HCT116 (cell line): ENCODE measurements at regions not wholly inside any gene's neighbourhood (a gene's known extent, or its start where the extent isn't known, plus 50 kb on each side); places are given as distances from the start of the nearest gene placed in this dataset.

ENCODE experiments used
- ATAC-seq: fragments of 200-7000 bp; cut with Tn5 transposase; 2 replicates; pipeline ENCODE4 v1.9.1; 2020; ENCODE audit warnings: mild to moderate bottlenecking, moderate library complexity
- BruUV-seq: library from RNA; stranded (reverse); fragments of 400-500 nt; replicated peaks from 2 replicates; lab custom pipeline; 2021; lab: Mats Ljungman, UMichigan
- CTCF ChIA-PET: fragments of 300-600 bp; sonication (Branson Sonifier 250); formaldehyde crosslinking; loops from one replicate; lab custom pipeline; 2021; ENCODE audit warnings: antibody characterized with exemption; lab: Charles Lee
- POLR2A ChIA-PET: fragments of 300-600, 350-600 bp; sonication (Branson Sonifier 250); formaldehyde crosslinking; loops from one replicate; lab custom pipeline; 2021; ENCODE audit warnings: antibody characterized with exemption; lab: Charles Lee
- RAD21 ChIA-PET, 2 experiments: fragments of 300-600 bp; sonication (Branson Sonifier 250); formaldehyde crosslinking; loops; one replicate each; lab custom pipeline; 2023; ENCODE audit warnings: low total read pairs in 2 of 2; ENCODE audit not compliant: uncharacterized antibody in 2 of 2, unreplicated experiment in 2 of 2, low non-redundant PET in 1 of 2; lab: Charles Lee
- DNase-seq: peaks from one replicate; pipeline ENCODE4 v3.0.0-alpha.2; 2010; ENCODE audit warnings: low read depth, low spot score
- H2AFZ ChIP-seq: fragments of 200-600 bp; shearing (Covaris generic), sonication (generic); 2 replicates; pipeline ENCODE4 v1.6.1; 2017; ENCODE audit warnings: low read depth, mixed run types, mixed read lengths, antibody characterized with exemption, low read length; ENCODE audit not compliant: poor library complexity, severe bottlenecking
- H3K27ac ChIP-seq: 2 replicates; pipeline ENCODE4 v1.5.1; 2012; ENCODE audit warnings: low read depth, low read length
- H3K27me3 ChIP-seq: fragments of 200-600 bp; sonication (generic); 2 replicates; pipeline ENCODE4 v1.6.1; 2016; ENCODE audit warnings: mixed run types, low read length, mixed read lengths; ENCODE audit not compliant: insufficient read depth
- H3K36me3 ChIP-seq, 2 experiments: fragments of 200-500 bp in 1 of 2; fragments of 200-600 bp in 1 of 2; sonication (Bioruptor generic) in 1 of 2; sonication (generic) in 1 of 2; 2 replicates each; pipeline versions ENCODE4 v1.5.1 to v1.6.1; 2014 to 2016; ENCODE audit warnings: low read length in 2 of 2, inconsistent platforms in 1 of 2, mixed read lengths in 1 of 2, mixed run types in 1 of 2; ENCODE audit not compliant: insufficient read depth in 2 of 2, control insufficient read depth in 1 of 2
- H3K4me1 ChIP-seq, 2 experiments: fragments of 200-600 bp in 1 of 2; sonication (generic) in 1 of 2; 2 replicates each; pipeline versions ENCODE4 v1.5.1 to v1.6.1; 2012 to 2017; ENCODE audit warnings: low read length in 2 of 2, inconsistent platforms in 1 of 2, mild to moderate bottlenecking in 1 of 2, mixed read lengths in 1 of 2, mixed run types in 1 of 2, moderate library complexity in 1 of 2; ENCODE audit not compliant: insufficient read depth in 2 of 2, control insufficient read depth in 1 of 2
- H3K4me2 ChIP-seq: fragments of 200-600 bp; sonication (generic); 2 replicates; pipeline ENCODE4 v1.6.1; 2017; ENCODE audit warnings: mixed run types, low read length, mixed read lengths
- H3K4me3 ChIP-seq, 2 experiments: fragments of 200-600 bp in 1 of 2; sonication (generic) in 1 of 2; replicated peaks in 1 of 2; 2 replicates each; pipeline ENCODE4 v1.5.1; 2011 to 2016; ENCODE audit warnings: low read length in 2 of 2, control low read depth in 1 of 2, low read depth in 1 of 2, mild to moderate bottlenecking in 1 of 2, mixed read lengths in 1 of 2, mixed run types in 1 of 2
- H3K79me2 ChIP-seq: fragments of 200-600 bp; sonication (generic); 2 replicates; pipeline ENCODE4 v1.6.1; 2017; ENCODE audit warnings: mild to moderate bottlenecking, mixed run types, low read length, moderate library complexity, mixed read lengths; ENCODE audit not compliant: insufficient read depth
- H3K9ac ChIP-seq: fragments of 200-600 bp; sonication (generic); 2 replicates; pipeline ENCODE4 v1.6.1; 2016; ENCODE audit warnings: low read length, mixed read lengths
- H3K9me2 ChIP-seq: fragments of 200-600 bp; sonication (generic), shearing (Covaris generic); 2 replicates; pipeline ENCODE4 v1.6.1; 2017; ENCODE audit warnings: mixed run types, mild to moderate bottlenecking, moderate library complexity; ENCODE audit not compliant: insufficient read depth
- H3K9me3 ChIP-seq, 2 experiments: fragments of 200-500 bp in 1 of 2; fragments of 200-600 bp in 1 of 2; sonication (Bioruptor generic) in 1 of 2; sonication (generic) in 1 of 2; 2 replicates each; pipeline ENCODE4 v1.6.1; 2014 to 2017; ENCODE audit warnings: low read length in 2 of 2, mixed read lengths in 2 of 2, inconsistent platforms in 1 of 2, low read depth in 1 of 2, mild to moderate bottlenecking in 1 of 2, mixed run types in 1 of 2, moderate library complexity in 1 of 2; ENCODE audit not compliant: control insufficient read depth in 1 of 2, insufficient read depth in 1 of 2
- H4K20me1 ChIP-seq: fragments of 200-600 bp; sonication (generic), shearing (Covaris generic); 2 replicates; pipeline ENCODE4 v1.6.1; 2017; ENCODE audit warnings: mixed run types, mild to moderate bottlenecking, moderate library complexity; ENCODE audit not compliant: insufficient read depth
- CBX3 ChIP-seq: IDR thresholded peaks from 2 replicates; pipeline ENCODE4 v1.6.1; 2012; ENCODE audit warnings: low read depth
- CEBPB ChIP-seq: IDR thresholded peaks from 2 replicates; pipeline ENCODE4 v1.6.1; 2012; ENCODE audit warnings: low read depth
- EGR1 ChIP-seq: IDR thresholded peaks from 2 replicates; pipeline ENCODE4 v1.6.1; 2012; ENCODE audit warnings: low read depth
- ELF1 ChIP-seq: IDR thresholded peaks from 2 replicates; pipeline ENCODE4 v1.6.1; 2012; ENCODE audit warnings: low read depth, borderline replicate concordance
- EZH2 ChIP-seq: fragments of 200-600 bp; sonication (generic); IDR thresholded peaks from 2 replicates; pipeline ENCODE4 v1.6.1; 2017; ENCODE audit warnings: antibody characterized with exemption, mixed run types
- FOSL1 ChIP-seq: IDR thresholded peaks from 2 replicates; pipeline ENCODE4 v1.6.1; 2012; ENCODE audit warnings: low read depth
- JUND ChIP-seq: IDR thresholded peaks from 2 replicates; pipeline ENCODE4 v1.6.1; 2012
- POLR2AphosphoS5 ChIP-seq: IDR thresholded peaks from 2 replicates; pipeline ENCODE4 v1.6.1; 2011; ENCODE audit warnings: mild to moderate bottlenecking, low read depth, low read length, moderate library complexity
- RAD21 ChIP-seq: IDR thresholded peaks from 2 replicates; pipeline ENCODE4 v1.6.1; 2012; ENCODE audit warnings: low read depth, mild to moderate bottlenecking
- SP1 ChIP-seq: IDR thresholded peaks from 2 replicates; pipeline ENCODE4 v1.6.1; 2012; ENCODE audit warnings: low read depth
- SRF ChIP-seq: IDR thresholded peaks from 2 replicates; pipeline ENCODE4 v1.6.1; 2012; ENCODE audit warnings: low read depth
- YY1 ChIP-seq: IDR thresholded peaks from 2 replicates; pipeline ENCODE4 v1.6.1; 2011; ENCODE audit warnings: low read length, low read depth, moderate library complexity, mild to moderate bottlenecking; ENCODE audit not compliant: insufficient replicate concordance; ENCODE audit errors: extremely low read depth
- ZFX ChIP-seq: fragments of 450-650 bp; IDR thresholded peaks from 2 replicates; pipeline ENCODE4 v1.6.1; 2017
- ZNF274 ChIP-seq: fragments of 200-500 bp; sonication (Bioruptor generic); IDR thresholded peaks from 2 replicates; pipeline ENCODE4 v1.6.1; 2014; ENCODE audit warnings: mild to moderate bottlenecking, low read depth, low read length, inconsistent platforms
- intact Hi-C: fragments of 100-400 bp; cut with micrococcal nuclease; formaldehyde crosslinking; loops from 2 replicates; pipeline ENCODE4 v1.10.0; 2022
- TF ChIP-seq, protein P1 (sequence below): IDR thresholded peaks from 2 replicates; pipeline ENCODE4 v1.6.1; 2012
- TF ChIP-seq, protein P2 (sequence below): IDR thresholded peaks from 2 replicates; pipeline ENCODE4 v1.6.1; 2011; ENCODE audit warnings: mild to moderate bottlenecking, low read length, moderate library complexity; ENCODE audit not compliant: insufficient replicate concordance; ENCODE audit errors: extremely low read depth
- TF ChIP-seq, protein P3 (sequence below): IDR thresholded peaks from 2 replicates; pipeline ENCODE4 v1.6.1; 2012; ENCODE audit warnings: low read depth
- TF ChIP-seq, protein P4 (sequence below), 3 experiments: fragments of 200-600 bp in 1 of 3; sonication (generic) in 1 of 3; IDR thresholded peaks in 2 of 3; conservative IDR thresholded peaks in 1 of 3; 2 replicates each; pipeline ENCODE4 v1.5.1; 2012 to 2017; ENCODE audit warnings: low read depth in 2 of 3, low read length in 2 of 3, antibody characterized with exemption in 1 of 3, borderline replicate concordance in 1 of 3, control low read depth in 1 of 3, mild to moderate bottlenecking in 1 of 3, mixed read lengths in 1 of 3, mixed run types in 1 of 3, moderate library complexity in 1 of 3; ENCODE audit not compliant: insufficient read depth in 1 of 3

DNA sequence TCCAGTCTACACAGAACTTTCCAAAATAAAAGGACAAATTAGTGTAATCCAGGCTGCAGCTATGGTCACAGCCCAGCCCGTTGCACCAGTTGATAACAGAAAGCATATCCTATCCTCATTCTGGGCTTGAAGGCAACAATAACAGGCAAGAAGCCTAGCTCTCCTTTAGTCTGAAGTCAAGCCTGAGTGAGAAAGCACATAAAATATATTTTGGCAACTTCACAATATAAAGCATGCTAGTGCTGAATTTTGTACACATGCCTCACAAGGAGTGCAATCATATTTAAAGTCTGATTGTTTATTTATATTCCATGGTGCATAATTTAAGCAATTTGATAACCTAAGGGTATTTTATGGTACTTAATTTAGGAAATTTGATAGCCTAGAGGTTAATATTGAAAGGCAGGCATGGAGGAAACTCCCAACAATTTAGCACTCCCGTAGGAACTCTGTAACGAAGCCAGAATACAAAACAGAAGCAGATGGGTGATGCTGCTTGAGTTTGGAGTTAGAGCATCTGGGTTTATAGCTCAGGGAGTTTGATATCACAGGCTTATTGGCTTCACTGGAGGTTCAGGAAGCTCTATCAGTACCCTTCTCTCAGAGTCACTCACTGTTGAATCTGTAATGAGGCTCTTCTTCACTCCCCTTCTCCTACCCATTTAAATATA, 1199.1 kb upstream of the GYPC start:
- ATAC-seq (no peak), DNase-seq (no peak)
- H3K27me3 ChIP-seq = no peaks in the 10 kb centered on the region
- H3K36me3 ChIP-seq = no peaks in the 10 kb centered on the region
- ChIA-PET POLR2A (no interaction called here), CTCF (no interaction called here)
- no peak overlapping the region for H3K4me3 ChIP-seq
- H3K4me1 ChIP-seq = no peaks in the 10 kb centered on the region
- no peaks in the 10 kb centered on the region for H4K20me1 ChIP-seq
- H3K9me3 ChIP-seq = peaks cover 5 to 18% of the 10 kb centered on the region in 2 experiments; a peak in 2 of 4 replicates
- intact Hi-C loops = no loop called here
- H2AFZ ChIP-seq = no peak overlapping the region
- H3K4me2 ChIP-seq = no peak overlapping the region
- H3K9me2 ChIP-seq = no peaks in the 10 kb centered on the region
- no TSS peak for BruUV-seq
- H3K79me2 ChIP-seq = no peaks in the 10 kb centered on the region
- H3K9ac ChIP-seq = no peak overlapping the region
- TF ChIP-seq, protein P1, sequence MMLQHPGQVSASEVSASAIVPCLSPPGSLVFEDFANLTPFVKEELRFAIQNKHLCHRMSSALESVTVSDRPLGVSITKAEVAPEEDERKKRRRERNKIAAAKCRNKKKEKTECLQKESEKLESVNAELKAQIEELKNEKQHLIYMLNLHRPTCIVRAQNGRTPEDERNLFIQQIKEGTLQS = no peak
- TF ChIP-seq CBX3 (no peak), FOSL1 (no peak), ELF1 (no peak), RAD21 (no peak), EGR1 (no peak), ZFX (no peak), ZNF274 (no peak), SP1 (no peak), YY1 (no peak), CEBPB (no peak), SRF (no peak), EZH2 (no peak), JUND (no peak), POLR2AphosphoS5 (no peak)
- TF ChIP-seq, protein P2, sequence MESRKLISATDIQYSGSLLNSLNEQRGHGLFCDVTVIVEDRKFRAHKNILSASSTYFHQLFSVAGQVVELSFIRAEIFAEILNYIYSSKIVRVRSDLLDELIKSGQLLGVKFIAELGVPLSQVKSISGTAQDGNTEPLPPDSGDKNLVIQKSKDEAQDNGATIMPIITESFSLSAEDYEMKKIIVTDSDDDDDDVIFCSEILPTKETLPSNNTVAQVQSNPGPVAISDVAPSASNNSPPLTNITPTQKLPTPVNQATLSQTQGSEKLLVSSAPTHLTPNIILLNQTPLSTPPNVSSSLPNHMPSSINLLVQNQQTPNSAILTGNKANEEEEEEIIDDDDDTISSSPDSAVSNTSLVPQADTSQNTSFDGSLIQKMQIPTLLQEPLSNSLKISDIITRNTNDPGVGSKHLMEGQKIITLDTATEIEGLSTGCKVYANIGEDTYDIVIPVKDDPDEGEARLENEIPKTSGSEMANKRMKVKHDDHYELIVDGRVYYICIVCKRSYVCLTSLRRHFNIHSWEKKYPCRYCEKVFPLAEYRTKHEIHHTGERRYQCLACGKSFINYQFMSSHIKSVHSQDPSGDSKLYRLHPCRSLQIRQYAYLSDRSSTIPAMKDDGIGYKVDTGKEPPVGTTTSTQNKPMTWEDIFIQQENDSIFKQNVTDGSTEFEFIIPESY = no peak
- TF ChIP-seq, protein P3, sequence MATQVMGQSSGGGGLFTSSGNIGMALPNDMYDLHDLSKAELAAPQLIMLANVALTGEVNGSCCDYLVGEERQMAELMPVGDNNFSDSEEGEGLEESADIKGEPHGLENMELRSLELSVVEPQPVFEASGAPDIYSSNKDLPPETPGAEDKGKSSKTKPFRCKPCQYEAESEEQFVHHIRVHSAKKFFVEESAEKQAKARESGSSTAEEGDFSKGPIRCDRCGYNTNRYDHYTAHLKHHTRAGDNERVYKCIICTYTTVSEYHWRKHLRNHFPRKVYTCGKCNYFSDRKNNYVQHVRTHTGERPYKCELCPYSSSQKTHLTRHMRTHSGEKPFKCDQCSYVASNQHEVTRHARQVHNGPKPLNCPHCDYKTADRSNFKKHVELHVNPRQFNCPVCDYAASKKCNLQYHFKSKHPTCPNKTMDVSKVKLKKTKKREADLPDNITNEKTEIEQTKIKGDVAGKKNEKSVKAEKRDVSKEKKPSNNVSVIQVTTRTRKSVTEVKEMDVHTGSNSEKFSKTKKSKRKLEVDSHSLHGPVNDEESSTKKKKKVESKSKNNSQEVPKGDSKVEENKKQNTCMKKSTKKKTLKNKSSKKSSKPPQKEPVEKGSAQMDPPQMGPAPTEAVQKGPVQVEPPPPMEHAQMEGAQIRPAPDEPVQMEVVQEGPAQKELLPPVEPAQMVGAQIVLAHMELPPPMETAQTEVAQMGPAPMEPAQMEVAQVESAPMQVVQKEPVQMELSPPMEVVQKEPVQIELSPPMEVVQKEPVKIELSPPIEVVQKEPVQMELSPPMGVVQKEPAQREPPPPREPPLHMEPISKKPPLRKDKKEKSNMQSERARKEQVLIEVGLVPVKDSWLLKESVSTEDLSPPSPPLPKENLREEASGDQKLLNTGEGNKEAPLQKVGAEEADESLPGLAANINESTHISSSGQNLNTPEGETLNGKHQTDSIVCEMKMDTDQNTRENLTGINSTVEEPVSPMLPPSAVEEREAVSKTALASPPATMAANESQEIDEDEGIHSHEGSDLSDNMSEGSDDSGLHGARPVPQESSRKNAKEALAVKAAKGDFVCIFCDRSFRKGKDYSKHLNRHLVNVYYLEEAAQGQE = no peak
- TF ChIP-seq, protein P4, sequence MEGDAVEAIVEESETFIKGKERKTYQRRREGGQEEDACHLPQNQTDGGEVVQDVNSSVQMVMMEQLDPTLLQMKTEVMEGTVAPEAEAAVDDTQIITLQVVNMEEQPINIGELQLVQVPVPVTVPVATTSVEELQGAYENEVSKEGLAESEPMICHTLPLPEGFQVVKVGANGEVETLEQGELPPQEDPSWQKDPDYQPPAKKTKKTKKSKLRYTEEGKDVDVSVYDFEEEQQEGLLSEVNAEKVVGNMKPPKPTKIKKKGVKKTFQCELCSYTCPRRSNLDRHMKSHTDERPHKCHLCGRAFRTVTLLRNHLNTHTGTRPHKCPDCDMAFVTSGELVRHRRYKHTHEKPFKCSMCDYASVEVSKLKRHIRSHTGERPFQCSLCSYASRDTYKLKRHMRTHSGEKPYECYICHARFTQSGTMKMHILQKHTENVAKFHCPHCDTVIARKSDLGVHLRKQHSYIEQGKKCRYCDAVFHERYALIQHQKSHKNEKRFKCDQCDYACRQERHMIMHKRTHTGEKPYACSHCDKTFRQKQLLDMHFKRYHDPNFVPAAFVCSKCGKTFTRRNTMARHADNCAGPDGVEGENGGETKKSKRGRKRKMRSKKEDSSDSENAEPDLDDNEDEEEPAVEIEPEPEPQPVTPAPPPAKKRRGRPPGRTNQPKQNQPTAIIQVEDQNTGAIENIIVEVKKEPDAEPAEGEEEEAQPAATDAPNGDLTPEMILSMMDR (IDR thresholded peaks at IDR 0.05 in 2 of 3, conservative IDR thresholded peaks at IDR 0.05 in 1 of 3; ENCODE audit: borderline replicate concordance in 1 of 3, insufficient read depth in 1 of 3, low read depth in 2 of 3, low read length in 2 of 3) = no peak
- TF ChIP-seq, all 23 proteins: peak for 0
- H3K27ac ChIP-seq = no peak overlapping the region
- RAD21 ChIA-PET = no interaction called here
